Stimulated activated CD4-positive, alpha-beta T cell treated with anti-CD3 and anti-CD28 coated beads, TNF-alpha, amount 100 ng/mL, for 4 hours (primary cell): ENCODE measurements at regions not wholly inside any gene's neighbourhood (a gene's known extent, or its start where the extent isn't known, plus 50 kb on each side); places are given as distances from the start of the nearest gene placed in this dataset.
"Not testable (repeated sequence)": the region's sequence is repeated elsewhere in the genome, so short reads cannot be mapped to it uniquely, and the experiment has no call there.

Source experiments
- DNase-seq, 3 experiments: peaks; one replicate each; pipeline ENCODE4 v3.0.0-alpha.2; 2020; ENCODE audit warnings: low read depth in 3 of 3

DNA sequence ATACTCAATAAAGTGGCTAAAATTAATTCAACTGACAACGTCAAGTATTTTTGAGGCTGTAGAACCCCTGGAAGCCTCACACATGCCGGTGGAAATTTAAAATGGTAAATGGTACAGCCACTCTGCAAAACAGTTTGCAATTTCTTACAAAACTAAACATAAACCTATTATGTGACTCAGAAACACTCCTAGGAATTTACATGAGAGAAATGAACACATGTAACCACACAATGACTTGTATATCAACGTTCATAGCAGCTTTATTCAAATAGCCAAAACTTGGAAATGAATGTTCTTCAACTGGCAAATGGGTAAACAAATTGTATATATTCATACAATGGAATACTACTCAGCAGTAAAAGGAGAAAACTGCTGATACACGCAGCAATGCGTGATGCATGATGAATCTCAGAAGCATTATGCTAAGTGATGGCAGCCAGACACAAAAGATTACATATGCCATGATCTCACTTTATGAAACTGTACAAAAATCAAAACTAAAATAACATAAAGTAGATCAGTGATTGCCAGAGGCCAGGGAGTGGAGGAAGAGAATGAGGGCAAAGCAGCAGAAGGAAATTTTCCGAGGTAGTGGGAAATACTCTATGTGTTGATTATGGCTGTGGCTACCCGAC is 112.5 kb downstream of the FAM50B start:
- DNase-seq, result no peak

DNA sequence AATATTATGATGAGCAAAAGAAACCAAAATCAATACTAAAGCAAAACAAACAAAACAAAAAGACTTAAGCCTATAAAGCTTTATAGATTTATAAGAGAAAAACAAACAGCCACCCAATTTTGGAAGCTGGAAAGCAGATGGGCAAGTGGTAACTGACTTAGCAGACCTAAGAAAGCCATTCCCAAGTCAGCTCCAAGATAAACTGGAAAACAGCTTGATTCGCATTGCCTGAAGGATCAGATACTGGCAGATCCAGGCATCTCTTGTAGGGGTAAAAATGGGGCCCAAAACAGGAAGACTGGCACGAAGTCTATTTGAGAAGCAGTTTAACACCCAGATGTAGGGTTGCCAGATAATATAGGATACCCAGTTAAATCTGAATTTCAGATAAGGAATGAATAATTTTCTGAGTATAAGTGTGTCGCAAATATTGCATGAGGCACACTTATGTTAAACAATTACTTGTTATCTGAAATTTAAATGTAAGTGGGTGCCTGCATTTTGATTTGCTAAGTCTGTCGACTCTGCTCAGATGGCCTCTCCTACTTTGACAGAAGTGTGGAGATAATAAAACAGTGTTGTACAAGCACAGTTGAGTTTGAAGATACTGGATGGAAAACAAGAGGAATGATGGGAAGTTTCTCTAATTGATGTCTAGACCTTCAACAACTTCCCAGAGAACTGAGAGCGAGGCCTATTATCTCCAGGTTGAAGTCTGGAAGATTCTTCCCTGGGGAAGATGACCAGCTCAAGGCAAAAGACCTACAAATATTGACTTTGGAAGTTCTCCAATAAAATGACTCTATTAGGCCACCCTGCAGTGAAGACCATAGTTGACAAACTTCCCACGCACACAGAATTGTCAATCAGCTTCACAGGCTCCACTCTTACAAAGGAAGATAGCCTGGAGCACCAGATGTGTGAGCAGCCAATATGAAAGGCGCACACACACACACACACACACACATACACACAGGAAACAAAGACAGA is 113.4 kb downstream of the FAM50B start:
- no peak for DNase-seq

DNA sequence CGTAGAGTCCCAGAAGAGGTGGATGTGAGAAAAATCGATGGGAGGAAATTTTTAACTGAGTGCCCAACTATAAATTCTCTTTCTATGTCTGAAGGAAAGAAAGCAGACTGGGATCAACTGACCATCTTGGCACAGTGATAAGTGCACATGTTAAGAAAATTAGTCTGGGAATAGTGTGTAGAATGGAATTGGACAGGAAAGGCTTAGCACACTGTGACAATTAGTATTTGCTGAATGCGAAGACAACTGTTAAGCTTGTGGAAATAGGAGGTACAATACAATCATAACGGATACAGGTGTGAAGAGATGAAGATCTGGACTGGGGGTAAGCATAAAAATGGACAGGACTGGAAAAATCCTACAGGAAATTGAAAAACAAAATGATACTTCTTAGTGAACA is 114.3 kb downstream of the FAM50B start:
- DNase-seq, result no peak

DNA sequence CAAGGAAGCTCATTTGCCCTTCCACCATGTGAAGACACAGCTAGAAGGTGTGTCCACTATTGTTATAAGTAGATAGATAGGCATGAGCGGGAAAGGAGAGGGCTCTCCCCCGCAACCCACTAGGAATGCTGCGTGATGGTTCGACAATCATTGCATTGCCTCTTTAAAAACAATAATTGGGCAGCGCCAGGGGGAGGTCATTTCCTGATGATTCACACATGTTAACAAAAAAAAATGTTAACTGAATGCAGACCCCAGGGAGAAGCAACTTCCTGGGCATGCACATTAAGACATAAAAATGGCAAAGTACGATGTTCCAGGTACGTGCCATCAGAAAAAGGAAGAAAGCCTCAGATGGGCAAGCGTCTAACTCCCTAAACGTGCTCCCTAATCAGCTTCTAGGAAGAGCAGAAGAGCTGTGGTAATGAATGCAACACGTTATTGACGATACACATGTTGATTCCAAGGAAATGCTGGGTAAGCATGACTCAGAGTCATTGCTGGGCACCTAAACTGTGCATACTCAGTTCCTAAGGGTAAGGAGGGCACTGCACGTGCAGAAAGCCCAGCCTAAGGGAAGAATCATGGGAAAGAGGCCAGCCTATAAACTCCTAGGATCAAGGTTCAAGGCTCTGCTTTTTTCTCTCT is 113.7 kb downstream of the FAM217A start:
- DNase-seq, result no peak

DNA sequence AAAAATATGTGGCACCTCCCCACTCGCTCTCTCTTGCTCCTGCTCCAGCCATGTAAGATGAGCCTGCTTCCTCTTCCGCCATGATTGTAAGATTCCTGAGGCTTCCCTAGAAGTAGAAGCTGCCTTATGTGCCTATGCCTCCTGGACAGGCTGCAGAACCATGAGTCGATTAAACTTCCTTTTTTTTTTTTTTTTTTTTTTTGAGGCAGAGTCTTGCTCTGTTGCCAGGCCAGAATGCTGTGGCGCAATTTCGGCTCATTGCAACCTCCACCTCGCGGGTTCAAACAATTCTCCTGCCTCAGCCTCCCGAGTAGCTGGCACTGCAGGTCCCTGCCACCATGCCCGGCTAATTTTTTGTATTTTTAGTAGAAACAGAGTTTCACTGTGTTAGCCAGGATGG is 112.5 kb downstream of the FAM217A start:
- DNase-seq, result no peak

DNA sequence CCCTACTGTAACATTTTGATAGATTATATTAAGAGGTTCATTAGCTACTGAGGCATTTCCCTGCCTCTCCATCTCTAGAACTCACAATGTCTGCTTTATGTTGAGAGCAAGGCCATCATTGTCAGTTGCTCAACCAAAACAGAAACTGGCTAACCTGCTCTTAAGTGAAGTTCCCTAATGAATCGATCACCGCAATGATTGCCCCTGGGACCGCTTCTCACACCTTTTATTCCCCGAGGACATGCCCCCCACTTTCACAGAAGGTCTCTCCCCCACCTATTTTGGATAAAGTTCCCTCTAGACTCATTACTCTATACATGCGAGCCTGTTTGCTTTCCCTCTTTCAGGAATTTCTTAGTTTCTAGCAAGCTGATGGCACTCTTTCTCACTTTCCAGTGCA is 108.8 kb downstream of the FAM217A start:
- DNase-seq, result no peak

DNA sequence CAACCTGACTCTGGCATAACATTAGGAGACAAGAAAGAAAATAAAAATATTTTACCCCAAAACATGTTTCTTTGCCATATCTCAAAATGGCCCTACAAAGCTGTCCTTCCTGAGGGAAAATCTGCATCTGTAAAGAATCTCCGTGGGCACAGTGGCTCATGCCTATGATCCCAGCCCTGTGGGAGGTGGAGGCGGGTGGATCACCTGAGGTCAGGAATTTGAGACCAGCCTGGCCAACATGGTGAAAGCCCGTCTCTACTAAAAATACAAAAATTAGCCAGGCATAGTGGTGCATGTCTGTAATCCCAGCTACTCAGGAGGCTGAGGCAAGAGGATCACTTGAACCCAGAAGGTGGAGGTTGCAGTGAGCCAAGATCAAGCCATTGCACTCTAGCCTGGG is 105.8 kb downstream of the FAM217A start:
- not testable (repeated sequence) for DNase-seq

DNA sequence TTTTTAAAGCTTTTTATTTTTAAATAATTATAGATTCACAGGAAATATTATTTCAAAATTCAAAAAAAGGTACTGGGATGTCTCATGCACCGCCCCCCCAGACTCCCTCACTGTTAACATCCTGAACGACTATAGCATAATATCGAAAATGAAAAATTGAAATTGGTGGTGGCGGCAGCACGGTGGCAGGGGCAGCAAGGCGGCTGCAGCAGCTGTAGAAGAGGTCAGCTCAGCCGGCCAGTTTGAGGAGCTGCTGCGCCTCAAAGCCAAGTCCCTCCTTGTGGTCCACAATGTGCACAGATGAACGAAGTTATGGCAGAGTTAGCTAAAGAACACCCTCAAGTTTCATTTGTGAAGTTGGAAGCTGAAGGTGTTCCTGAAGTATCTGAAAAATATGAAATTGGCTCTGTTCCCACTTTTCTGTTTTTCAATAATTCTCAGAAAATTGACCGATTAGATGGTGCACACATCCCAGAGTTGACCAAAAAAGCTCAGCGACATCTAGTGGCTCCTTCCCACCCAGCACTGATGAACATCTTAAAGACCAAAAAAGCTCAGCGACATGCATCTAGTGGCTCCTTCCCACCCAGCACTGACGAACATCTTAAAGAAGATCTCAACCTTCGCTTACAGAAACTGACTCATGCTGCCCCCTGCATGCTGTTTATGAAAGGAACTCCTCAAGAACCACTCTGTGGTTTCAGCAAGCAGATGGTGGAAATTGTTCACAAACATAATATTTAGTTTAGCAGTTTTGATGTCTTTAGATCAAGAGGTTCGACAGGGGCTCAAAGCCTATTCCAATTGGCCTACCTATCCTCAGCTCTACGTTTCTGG is 100.8 kb downstream of the FAM217A start:
- DNase-seq, result peak in 2 of 3 experiments; percentile 4 to 12

DNA sequence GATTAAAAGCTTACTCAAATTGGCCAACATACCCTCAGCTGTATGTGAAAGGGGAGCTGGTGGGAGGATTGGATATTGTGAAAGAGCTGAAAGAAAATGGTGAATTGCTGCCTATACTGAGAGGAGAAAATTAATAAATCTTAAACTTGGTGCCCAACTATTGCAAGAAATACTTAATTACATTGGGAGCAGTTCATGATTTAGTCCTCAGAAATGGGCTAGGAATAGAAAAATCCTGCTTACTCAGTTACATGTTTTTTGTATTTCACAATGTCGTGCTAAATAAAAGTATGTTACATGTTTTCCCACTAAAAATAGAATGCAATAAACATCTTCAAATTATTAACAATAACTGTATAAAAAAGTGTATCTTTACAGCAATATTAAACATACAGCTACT is 100.0 kb downstream of the FAM217A start:
- DNase-seq, result not testable (repeated sequence)

DNA sequence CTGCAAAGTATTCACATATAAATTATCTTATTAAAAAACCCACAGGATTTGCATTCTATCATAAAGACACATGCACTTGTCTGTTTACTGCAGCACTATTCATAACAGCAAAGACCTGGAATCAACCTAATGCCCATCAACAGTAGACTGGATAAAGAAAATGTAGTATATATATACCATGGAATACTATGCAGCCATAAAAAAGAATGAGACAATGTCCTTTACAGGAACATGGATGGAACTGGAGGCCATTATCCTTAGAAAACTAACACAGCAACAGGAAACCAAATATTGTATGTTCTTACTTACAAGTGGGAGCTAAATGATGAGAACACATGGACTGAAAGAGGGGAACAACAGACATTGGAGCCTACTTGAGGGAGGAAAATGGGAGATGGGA is 97.0 kb downstream of the FAM217A start:
- DNase-seq, result no peak

DNA sequence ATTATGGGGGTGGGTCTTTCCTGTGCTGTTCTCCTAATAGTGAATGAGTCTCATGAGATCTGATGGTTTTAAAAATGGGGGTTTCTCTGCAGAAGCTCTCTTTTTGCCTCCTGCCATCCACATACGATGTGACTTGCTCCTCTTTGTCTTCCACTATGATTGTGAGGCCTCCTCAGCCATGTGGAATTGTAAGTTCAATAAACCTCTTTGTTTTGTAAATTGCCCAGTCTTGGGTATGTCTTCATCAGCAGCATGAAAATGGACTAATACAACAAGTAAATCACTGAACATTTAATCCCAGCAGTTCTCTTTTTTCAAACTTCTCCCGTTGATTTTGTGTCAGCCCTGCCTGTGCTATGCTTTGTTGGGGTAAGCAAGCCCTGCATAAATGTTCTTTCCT is 95.2 kb downstream of the FAM217A start:
- DNase-seq, result no peak

DNA sequence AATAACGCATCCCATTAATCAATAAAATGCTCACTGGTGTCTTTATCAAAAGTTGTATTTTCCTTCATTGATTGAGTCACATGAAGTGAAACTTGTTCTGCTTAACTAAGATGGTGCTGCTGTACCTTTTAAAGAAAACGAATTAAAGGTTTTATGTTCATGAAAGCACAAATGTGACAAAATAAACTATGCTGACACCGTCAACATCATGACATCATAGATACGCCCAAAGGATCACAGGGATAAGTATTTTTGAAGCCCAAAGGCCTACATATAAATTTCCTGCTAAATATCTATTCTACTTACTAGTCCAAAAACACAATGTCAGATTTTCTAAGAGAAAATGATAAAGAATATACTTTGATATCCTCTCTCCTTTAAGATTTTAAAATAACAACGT is 94.4 kb downstream of the FAM217A start:
- DNase-seq, result no peak

DNA sequence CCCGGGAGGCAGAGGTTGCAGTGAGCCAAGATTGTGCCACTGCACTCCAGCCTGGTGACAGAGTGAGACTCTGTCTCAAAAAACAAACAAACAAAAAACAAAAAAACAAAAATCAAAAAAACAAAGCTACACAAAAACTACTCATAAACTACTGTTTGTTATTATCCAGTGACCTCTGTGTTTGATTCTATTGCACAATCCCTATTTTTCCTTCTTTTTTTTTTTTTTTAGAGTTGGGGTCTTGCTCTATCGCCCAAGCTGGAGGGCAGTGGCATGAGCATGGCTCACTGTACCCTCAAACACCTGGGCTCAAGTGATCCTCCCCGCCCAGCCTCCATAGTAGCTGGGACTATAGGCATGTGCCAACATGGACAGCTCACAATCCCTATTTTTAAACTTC is 92.7 kb downstream of the FAM217A start:
- DNase-seq, result no peak

DNA sequence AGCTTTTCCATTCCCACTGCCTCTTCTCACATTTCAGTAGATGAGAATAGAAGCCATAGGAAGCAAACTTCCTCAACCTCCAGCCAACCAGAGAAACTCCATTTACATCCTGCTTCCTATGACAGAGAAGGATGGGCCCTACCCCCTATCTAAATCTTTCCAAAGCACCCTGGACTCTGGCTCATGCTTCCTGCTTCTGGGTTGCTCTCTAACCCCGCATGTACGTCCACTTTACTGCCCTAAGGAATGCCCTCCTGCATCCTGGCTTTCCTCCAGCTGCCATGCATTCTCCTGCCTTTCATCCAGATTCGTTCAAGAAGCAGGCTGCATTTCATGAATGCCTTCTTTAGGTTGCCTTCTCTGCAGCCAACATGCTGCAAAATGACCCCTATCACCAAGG is 91.9 kb downstream of the FAM217A start:
- DNase-seq, result no peak

DNA sequence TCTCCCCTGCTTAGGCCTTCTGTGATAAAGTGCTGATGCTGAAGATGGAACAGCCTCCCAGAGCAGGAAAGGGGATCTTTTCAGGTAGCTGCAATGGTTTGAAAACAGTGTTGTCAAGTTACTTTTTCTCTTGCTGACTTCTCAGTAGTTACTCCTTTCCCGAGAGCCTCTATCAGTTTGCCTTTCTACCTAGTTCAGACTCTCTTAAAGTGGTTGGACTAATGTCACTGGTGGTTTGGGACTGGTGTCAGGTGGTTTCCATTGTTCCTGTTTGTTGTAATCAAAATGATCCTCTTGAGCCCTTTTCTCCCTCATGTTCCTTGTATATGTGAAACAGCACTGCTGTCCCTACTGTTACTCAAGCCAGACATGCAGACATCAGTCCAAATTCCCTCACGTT is 91.4 kb downstream of the FAM217A start:
- no peak for DNase-seq

DNA sequence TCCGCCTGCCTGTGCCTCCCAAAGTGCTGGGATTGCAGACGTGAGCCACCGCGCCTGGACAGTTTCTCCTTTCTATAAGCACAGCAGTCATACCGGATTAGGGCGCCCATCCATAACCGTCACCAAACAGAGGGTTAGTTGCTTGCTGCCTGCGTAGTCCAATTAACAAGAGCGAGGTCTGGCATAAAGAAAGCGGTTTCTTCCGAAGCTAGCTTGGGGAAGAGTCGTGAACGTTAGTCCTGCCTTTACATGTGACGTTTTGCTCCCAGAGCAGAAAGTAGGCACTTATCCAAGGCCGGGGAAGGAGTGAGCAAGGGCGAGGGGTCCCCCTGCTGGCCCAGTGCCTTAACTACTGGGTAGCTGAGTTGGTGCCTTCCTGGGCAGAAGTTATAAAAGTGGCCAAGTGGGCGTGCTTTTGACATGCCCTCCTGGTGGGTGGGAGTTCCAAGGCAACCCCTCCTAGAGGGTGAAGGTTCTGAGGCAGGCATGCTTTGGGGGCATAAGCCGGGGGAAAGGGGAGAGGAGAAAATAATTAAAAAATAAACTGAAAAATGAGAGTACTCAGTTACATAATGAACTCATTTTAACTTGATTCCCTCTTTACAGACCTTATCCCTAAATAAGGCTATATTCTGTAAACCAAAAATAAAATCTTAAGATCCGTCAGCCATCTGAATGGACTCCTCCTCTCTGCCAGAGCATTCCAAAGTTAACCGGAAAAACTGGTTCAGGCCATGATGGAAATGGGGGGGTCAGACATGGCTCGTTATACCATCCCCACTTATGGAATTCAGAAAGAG is 88.0 kb downstream of the FAM217A start:
- DNase-seq, result peak; percentile 43 to 56 (median 51)

DNA sequence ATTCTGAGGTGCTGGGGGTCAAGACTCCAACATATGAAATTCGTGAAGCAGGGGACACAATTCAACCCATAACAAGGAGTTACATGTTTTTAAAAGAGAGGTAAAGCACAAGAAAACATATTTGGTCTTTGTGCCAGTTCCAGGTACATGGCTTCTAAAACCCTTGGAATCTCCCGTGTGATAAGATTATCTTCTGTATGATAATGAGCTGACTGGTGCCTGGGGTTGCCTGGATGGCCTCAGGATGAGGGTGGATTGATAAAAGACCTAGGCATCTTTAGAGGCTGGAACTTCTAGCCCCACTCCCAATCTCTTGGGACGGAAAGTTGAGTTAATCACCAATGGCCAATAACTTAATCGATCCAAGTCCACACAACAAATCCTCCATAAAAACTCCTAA is 87.0 kb downstream of the FAM217A start:
- DNase-seq, result no peak

DNA sequence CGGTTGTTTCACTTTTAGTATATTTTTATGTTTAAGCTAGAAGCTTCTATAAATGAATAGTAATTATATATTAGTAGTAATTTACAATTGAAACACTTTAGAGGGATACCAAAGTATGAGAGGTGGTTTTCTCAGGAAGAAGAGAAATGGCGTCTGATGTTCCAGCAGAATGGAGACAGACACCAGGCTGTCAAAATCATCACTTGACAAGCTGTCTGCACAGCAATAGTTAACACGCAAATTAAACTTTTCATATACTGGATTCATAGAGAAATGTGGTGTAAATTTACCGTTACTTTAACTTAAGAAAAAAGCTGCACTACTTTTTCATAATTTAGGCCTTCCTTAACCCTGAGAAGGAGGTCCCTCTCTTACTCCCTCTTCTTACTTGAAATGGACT is 82.6 kb downstream of the FAM217A start:
- DNase-seq, result no peak

DNA sequence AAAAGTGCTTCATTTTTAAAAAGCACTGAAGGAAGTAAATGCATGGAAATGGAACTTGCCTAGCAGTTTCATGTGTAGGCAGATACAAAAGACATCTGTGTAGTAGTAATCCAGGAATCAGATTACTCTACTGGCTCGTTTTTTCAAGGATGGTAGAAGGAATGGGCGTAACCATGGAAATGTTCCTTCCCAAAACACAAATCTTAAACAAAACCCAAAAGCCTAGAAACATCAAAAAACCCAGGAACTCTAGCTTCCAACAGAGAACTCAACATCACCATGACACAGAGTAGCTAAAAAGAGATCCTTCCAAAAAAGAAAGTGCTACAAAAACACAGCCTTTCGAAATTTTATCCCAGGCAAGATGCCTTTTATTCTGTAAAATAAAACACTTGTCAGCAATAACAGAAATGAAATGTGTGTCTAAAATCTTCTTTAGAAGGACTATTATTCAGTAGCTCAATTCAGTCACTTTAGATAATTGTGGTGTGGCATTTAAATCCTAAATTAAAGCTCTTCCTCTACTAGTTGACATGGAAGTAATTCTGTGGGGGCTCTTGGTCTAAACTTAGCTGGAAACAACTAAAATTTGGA is 81.7 kb downstream of the FAM217A start:
- DNase-seq, result no peak
